ENCODE measurements at regions not wholly inside any gene's neighbourhood (a gene's known extent, or its start where the extent isn't known, plus 50 kb on each side); places are given as distances from the start of the nearest gene placed in this dataset.

GRCh38 chr22:48397531-48398180, 1430.0 kb downstream of the BRD1 start:
- H3K4me3 Mint-ChIP-seq: no peak overlapping the region
- no peaks in the 10 kb centered on the region for H3K4me1 Mint-ChIP-seq
- DNase-seq (ENCODE audit: low read depth, low spot score): no peak
- H3K27me3 Mint-ChIP-seq (ENCODE audit: low read depth): peaks cover 6% of the 10 kb centered on the region
- H3K9me3 Mint-ChIP-seq: no peaks in the 10 kb centered on the region
- H3K27ac Mint-ChIP-seq (ENCODE audit: unreplicated experiment): no peak overlapping the region
- no peak for TF ChIP-seq CTCF (conservative IDR thresholded peaks at IDR 0.05)
- H3K36me3 Mint-ChIP-seq (ENCODE audit: low read depth): no peaks in the 10 kb centered on the region

- Mint-ChIP-seq H3K4me1 (no peaks in the 10 kb centered on the region), H3K36me3 (ENCODE audit: low read depth) (no peaks in the 10 kb centered on the region)
Observed at GRCh38 chr22:48396785-48397530, 1430.7 kb downstream of the BRD1 start.

GRCh38 chr22:48396091-48396784, 1431.4 kb downstream of the BRD1 start:
- no peak for TF ChIP-seq CTCF (conservative IDR thresholded peaks at IDR 0.05)
- Mint-ChIP-seq H3K4me1 (no peaks in the 10 kb centered on the region), H3K9me3 (no peaks in the 10 kb centered on the region), H3K4me3 (no peak overlapping the region), H3K36me3 (ENCODE audit: low read depth) (no peaks in the 10 kb centered on the region), H3K27me3 (ENCODE audit: low read depth) (peaks cover 13% of the 10 kb centered on the region), H3K27ac (ENCODE audit: unreplicated experiment) (no peak overlapping the region)
- no peak for DNase-seq (ENCODE audit: low read depth, low spot score)

More at GRCh38 chr22:48396785-48397530, 1430.7 kb downstream of the BRD1 start:
- no peak for TF ChIP-seq CTCF (conservative IDR thresholded peaks at IDR 0.05)
- Mint-ChIP-seq H3K4me3 (no peak overlapping the region), H3K9me3 (no peaks in the 10 kb centered on the region), H3K27ac (ENCODE audit: unreplicated experiment) (no peak overlapping the region), H3K27me3 (ENCODE audit: low read depth) (peaks cover 9% of the 10 kb centered on the region)
- DNase-seq (ENCODE audit: low read depth, low spot score): no peak

GRCh38 chr22:48395201-48395600, 1432.5 kb downstream of the BRD1 start:
- no peaks in the 10 kb centered on the region for H3K36me3 Mint-ChIP-seq (ENCODE audit: low read depth)
- H3K27me3 Mint-ChIP-seq (ENCODE audit: low read depth): peaks cover 21% of the 10 kb centered on the region
- H3K4me1 Mint-ChIP-seq: no peaks in the 10 kb centered on the region
- no peak overlapping the region for H3K27ac Mint-ChIP-seq (ENCODE audit: unreplicated experiment)
- no peak overlapping the region for H3K4me3 Mint-ChIP-seq
- H3K9me3 Mint-ChIP-seq: no peaks in the 10 kb centered on the region
- TF ChIP-seq CTCF (conservative IDR thresholded peaks at IDR 0.05): no peak
- no peak for DNase-seq (ENCODE audit: low read depth, low spot score)

GRCh38 chr22:48394787-48395186, 1432.9 kb downstream of the BRD1 start:
- no peaks in the 10 kb centered on the region for H3K4me1 Mint-ChIP-seq
- no peaks in the 10 kb centered on the region for H3K9me3 Mint-ChIP-seq
- DNase-seq (ENCODE audit: low read depth, low spot score): no peak
- TF ChIP-seq CTCF (conservative IDR thresholded peaks at IDR 0.05): no peak
- H3K36me3 Mint-ChIP-seq (ENCODE audit: low read depth): no peaks in the 10 kb centered on the region
- H3K27me3 Mint-ChIP-seq (ENCODE audit: low read depth): peaks cover 25% of the 10 kb centered on the region
- H3K4me3 Mint-ChIP-seq: no peak overlapping the region
- no peak overlapping the region for H3K27ac Mint-ChIP-seq (ENCODE audit: unreplicated experiment)

All from neural crest cell (in vitro differentiated cells).